NCI-H187 (cell line): ENCODE measurements at regions not wholly inside any gene's neighbourhood (a gene's known extent, or its start where the extent isn't known, plus 50 kb on each side); places are given as distances from the start of the nearest gene placed in this dataset.
"Not testable (repeated sequence)": the region's sequence is repeated elsewhere in the genome, so short reads cannot be mapped to it uniquely, and the experiment has no call there.

ENCODE experiments used
- DNase-seq, 2 experiments: peaks; one replicate each; lab custom pipeline; 2025; lab: John Stamatoyannopoulos, UW

GRCh38 chr7:46071076-46071475 lies 150.0 kb upstream of the IGFBP3 start:
- no peak for DNase-seq

- no peak for DNase-seq
These were observed 147.1 kb upstream of the IGFBP3 start for GRCh38 chr7:46068159-46068558.

GRCh38 chr7:46059308-46060020 lies 138.4 kb upstream of the IGFBP3 start:
- DNase-seq: no peak

- no peak for DNase-seq
These were observed 137.2 kb upstream of the IGFBP3 start for GRCh38 chr7:46058086-46058823.

GRCh38 chr7:46054915-46055314 lies 133.8 kb upstream of the IGFBP3 start:
- no peak for DNase-seq

GRCh38 chr7:46054272-46054671 lies 133.2 kb upstream of the IGFBP3 start:
- no peak for DNase-seq

GRCh38 chr7:46047581-46047980 lies 126.5 kb upstream of the IGFBP3 start:
- no peak for DNase-seq

- DNase-seq: not testable (repeated sequence)
These were observed 122.3 kb upstream of the IGFBP3 start for GRCh38 chr7:46043338-46043737.

- DNase-seq: not testable (repeated sequence)
These were observed 118.7 kb upstream of the IGFBP3 start for GRCh38 chr7:46039813-46040212.

- no peak for DNase-seq
These were observed 114.1 kb upstream of the IGFBP3 start for GRCh38 chr7:46035166-46035565.

- DNase-seq: no peak
These were observed 113.1 kb upstream of the IGFBP3 start for GRCh38 chr7:46034056-46034768.

- no peak for DNase-seq
These were observed 112.5 kb upstream of the IGFBP3 start for GRCh38 chr7:46033592-46033991.

GRCh38 chr7:46032942-46033341 lies 111.9 kb upstream of the IGFBP3 start:
- no peak for DNase-seq

- no peak for DNase-seq
These were observed 111.3 kb upstream of the IGFBP3 start for GRCh38 chr7:46032353-46032752.

GRCh38 chr7:46029111-46029704 lies 108.1 kb upstream of the IGFBP3 start:
- DNase-seq: no peak

- DNase-seq: no peak
These were observed 107.2 kb upstream of the IGFBP3 start for GRCh38 chr7:46028246-46028645.

GRCh38 chr7:46026741-46027140 lies 105.7 kb upstream of the IGFBP3 start:
- no peak for DNase-seq

- DNase-seq: no peak
These were observed 103.3 kb upstream of the IGFBP3 start for GRCh38 chr7:46024263-46024916.

- DNase-seq: no peak
These were observed 101.3 kb upstream of the IGFBP3 start for GRCh38 chr7:46022397-46022796.

GRCh38 chr7:46015107-46015868 lies 94.2 kb upstream of the IGFBP3 start:
- no peak for DNase-seq

- no peak for DNase-seq
These were observed 90.4 kb upstream of the IGFBP3 start for GRCh38 chr7:46011501-46011900.
